Activated CD4-positive, alpha-beta T cell treated with anti-CD3 and anti-CD28 coated beads for 48 hours (primary cell): ENCODE measurements at regions not wholly inside any gene's neighbourhood (a gene's known extent, or its start where the extent isn't known, plus 50 kb on each side); places are given as distances from the start of the nearest gene placed in this dataset.

Source experiments
- DNase-seq: peaks from one replicate; pipeline ENCODE4 v3.0.0-alpha.2; 2020

DNA sequence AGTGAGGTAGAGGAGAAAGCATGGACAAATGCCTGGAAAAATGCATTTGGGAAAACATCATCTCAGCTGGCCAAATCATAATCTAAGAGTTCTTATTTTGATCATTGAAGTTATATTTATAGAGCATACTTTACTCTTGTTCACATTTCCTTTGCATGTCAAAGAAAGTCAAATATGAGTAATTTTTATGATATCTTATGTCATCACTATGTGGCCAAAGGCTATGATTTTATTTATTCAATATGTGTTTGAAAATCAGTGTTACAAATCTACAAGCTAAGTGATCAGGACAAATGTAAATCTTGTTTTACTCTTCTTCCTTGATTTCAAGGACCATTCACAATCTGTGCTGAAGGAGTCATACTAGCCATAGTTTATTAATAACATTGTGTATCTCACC lies 237.2 kb upstream of the DPH6 start:
- no peak for DNase-seq

DNA sequence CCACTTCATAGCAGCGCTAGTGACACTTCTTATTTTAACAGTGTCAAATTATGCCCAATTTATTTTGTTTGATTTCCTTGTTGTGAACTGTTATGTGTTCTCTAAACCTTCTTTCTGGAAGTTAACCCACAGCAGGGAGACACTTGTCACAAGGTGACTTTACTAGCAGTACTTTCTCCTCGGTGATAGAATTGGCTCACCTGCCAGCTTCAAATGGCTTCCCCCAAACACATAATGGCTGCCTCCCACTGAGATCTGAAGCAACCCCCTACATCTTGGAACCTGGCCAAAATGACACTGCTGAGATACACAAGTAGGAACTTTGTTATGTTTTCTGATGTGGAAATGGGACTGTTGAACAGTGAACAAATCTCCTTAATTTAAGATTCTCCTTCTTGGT lies 238.8 kb upstream of the DPH6 start:
- no peak for DNase-seq

DNA sequence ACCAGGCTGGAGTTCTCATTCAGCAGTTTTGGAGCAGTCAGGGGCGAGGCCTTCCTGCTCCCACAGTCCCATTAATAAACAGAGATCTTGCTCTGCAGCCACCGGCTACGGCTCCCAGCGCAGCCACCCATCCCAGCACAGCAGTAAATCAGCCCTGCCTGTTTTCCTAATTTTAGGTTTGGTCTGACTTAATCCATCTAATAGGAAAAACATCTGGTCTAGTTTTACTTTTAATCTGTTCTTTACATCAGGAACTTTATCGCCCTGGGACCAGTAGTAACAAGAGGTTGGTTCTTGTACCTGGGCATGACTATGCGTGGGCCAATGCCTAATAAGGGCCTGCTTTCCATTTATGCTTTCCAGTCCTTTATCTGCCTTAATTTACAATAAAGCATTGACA lies 264.0 kb upstream of the DPH6 start:
- DNase-seq = no peak

DNA sequence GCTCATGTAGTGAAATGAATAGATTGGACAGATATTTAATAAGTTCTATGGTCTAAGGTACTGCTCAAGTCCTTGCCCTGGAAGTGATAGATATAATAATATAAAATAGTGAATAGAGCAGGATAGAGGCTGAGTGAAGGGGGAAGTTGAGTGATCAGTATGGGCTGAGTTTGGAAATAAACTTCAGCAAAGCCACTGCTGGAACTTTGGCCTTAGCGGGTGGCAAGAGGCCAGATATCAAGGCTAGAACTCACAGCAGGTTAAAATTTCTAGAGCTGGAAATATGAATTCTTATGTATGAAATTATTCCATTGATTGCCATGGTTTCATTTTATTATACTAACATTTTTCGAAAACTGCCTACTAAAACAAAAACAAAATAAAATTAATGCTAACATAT lies 267.6 kb upstream of the DPH6 start:
- no peak for DNase-seq

DNA sequence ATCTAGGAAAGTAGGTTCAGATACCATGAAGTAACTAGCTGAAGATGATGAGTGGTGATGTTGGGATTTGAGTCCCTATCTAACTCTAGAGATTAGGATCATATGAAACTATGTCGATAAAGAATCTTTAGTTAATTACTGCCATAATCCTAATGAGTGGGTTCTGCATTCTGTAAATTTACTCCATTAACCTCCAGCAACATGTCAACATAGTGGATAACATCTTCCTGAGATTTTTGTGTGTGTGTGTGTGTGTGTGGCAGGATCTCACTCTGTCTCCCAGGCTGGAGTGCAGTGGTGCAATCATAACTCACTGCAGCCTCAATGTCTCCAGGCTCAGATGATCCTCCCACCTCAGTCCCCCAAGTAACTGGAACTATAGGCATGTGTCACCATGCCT lies 272.9 kb upstream of the DPH6 start:
- no peak for DNase-seq

DNA sequence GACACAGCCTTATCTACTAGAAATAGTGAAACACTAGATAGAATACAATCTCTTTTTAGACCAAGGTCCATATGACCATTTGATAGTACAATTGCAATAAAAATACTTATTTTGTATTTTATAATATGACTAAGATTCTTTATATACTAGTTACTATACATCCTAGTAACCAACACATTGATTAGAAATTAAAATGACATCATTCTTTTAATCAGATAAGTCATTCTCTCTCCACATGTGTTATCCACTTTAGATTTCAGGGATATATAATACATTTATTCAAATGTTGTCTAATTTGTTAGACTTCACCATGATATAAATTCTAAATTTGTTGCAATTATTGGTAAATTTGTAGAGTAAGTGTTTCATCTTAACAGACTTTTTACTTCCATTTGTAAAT lies 276.2 kb upstream of the DPH6 start:
- no peak for DNase-seq

DNA sequence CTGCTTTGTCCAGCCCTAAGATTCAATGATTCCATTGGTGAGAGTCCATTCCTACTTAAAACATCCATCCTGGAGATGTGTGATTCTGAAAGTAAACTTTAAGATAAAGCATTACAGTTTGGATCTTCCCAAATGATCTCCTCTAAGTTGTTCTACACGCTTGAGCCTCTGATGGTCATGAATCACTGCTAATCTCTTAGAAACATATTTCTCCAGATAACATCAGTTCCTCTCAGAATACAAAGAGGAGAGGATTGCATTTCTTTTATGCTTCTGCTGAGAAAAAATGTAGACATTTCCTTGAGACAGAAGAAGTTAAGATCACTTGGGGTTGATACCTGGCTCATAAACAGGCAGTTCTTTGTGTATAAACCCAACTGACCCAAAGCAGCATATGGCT lies 281.2 kb upstream of the DPH6 start:
- no peak for DNase-seq

DNA sequence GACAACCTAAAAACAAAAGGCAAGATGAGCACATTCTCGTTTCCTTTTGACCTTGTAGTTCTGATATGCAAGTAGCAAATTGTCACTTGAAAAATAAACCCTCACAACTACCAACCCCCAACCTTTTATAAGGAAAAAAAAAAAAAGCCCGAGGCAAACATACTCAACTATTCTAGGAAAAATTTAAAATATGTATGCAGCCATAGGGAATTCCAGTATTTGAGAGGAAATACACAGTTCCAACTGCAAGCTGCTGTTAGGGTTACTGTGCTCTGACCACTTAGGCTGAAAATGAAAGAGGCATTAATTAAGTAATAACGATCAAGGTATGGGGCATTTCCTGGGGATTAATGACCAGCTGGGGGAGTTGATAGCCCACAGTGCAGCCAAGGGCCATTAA lies 281.9 kb upstream of the DPH6 start:
- DNase-seq = no peak

DNA sequence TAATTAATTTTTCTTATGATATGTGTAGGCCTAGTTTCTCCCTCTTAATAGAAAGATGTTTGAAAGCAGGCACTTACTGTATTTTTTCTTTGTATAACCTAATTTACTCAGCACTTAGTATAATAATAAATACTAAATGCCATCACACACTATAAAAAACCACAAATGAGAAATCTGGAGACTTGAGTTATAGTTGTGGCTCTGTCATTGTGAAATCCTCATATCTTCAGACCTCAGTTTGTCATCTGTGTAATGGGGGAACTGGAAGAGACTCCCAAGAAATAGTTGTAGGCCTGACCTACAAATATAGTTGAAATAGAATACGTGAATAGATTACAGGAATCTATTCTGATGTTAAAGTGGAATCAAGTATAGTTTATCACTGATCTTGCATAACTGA lies 287.6 kb upstream of the DPH6 start:
- DNase-seq = no peak

DNA sequence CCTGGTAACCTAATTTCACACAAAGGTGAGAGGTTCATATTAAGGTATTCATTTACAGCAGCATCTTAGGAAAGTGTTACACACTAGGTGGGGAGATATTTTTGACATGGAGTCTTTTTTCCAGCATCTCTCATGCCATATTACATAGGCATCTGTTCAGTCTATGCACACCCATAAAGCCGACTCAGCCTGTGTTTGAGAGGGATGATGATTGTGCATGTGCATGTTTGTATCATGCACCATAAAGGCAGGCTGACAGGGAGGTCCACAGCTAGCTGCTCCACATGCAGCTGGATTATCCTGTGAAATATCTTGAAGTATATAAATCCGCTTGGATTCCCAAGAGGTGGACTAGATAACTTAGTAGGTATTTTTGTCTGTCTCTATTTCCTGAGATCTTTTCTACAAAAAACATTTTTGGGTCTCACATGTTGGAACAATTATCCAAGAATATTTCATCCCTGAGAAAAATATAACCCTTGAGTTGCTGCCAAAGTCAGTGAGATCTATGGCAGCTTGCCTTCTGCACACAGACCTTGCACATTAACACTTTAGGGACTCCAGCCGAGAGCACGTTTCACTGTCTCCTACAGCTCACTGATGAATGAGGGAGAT lies 288.4 kb upstream of the DPH6 start:
- DNase-seq = no peak

DNA sequence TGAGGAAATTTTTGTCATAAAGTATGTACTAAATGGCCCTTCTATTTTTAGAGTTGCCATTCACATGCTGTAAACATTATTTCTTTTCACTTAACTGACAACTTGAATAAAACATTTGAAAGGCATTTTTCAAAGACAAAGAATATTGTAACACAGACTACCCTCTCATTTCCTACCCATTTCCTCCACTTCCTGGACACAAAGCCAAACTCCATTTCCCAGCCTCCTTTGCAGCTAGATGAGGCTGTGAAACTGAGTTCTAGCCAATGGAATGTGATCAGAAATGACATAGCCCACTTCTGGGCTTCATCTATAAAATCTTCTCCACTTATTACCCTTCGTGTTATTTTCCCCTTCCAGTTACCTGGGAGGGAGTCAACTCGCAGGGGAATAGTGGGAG lies 288.9 kb upstream of the DPH6 start:
- DNase-seq = no peak

DNA sequence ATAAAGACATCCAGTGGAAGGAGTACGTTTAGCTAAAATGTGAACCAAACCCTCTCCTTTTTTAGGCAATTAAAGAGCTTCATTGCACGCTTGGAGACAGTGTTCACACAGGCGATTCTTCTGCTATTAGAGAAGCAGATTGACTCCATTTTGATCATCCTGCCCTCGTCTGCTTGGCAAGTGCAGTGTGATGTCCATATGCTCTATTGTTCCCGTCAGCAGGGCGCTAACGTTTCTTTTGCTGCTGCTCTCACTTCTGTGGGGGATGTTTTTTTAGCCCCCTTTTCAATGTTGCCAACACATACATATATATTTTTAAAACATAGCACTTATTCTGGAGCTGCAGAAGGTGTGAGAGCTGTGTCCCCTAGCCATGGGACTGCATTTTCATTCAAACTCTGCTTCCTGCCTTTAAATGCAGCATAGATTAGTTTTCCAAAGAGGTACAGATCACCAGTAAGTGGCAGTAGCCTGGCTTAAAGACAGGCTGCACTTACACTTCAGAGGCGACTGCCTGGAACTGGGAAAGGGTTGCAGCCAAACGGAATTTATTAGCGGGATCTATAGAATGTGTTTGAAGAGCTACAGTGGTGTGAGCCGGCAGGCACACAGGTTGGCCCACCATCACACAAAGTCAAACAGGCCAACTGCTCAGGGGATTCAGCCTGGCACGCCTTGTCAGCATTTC lies 292.6 kb upstream of the DPH6 start:
- no peak for DNase-seq

DNA sequence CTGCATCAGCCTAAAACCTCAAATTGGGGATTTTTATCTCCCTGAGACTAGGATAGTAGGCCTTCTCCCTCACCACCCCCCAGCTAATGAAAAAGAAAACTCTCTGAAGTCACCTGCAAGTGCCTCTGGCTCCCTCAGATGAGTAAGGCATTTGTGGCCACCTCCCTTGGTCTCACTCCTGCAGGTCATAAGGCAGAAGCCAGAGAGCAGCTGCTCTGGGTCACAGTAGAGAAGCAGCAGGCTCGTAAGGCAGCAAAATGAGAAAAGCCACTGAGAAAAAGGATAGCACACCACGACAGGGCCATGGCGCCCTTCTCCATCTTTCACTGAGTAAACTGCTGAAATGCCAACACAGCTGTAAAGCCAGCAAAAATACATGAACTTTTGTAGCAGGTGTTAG lies 296.7 kb upstream of the DPH6 start:
- DNase-seq = no peak

DNA sequence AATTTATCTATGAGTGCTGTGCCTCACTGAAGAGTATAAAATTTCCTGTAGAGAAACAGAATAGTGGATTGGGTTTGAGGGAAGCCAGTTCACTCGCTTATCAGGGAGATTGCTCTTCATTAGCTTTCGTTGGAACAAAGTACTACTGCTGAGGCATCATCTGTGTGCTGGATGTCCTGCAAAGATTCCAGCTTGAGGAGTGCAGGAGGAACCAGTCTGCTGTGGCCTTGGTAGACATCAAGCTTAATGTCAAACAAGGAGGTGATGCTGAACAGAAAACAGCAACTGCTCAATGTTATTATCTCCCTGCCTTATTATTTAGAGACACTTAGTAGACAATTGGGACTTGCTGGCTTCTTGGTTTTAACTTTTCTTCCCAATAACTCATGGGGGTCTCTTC lies 297.5 kb upstream of the DPH6 start:
- no peak for DNase-seq

DNA sequence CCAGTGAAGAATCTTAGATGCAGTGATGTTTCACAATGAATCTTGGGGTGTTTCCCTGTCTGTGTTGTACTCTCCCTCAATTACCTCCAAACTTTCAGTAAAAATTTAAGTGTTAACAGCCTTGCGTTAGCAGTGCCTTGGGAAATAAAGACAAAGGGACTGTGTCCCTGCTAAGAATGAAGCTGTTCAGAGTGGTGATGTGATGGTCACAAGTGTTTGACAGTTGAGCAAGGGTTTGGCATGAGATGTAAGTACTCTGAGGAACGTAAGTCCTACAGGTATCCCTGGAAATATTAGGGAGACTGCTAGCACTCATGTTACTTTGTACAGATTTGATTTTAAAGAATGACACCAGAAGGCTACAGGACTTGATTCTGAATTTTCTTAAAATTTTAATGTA lies 304.3 kb upstream of the DPH6 start:
- DNase-seq = no peak

DNA sequence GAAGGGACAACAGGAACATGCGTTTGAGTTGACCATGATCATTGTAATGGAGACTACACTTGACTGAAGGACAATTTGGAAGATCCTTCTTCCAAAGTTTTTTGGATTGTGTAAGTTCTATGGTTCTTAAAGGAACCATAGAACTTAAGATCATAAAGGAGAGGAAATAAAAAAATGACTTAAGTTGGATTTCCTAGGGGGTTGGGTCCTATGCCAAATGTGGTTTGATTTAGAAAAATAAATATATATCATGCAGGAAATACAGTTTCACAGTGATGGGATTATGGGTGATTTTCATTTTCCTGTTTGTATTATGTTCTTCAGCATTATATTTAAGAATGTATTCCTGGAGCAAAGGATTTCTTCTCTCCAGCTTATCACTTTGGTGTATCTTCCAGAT lies 305.5 kb upstream of the DPH6 start:
- no peak for DNase-seq

DNA sequence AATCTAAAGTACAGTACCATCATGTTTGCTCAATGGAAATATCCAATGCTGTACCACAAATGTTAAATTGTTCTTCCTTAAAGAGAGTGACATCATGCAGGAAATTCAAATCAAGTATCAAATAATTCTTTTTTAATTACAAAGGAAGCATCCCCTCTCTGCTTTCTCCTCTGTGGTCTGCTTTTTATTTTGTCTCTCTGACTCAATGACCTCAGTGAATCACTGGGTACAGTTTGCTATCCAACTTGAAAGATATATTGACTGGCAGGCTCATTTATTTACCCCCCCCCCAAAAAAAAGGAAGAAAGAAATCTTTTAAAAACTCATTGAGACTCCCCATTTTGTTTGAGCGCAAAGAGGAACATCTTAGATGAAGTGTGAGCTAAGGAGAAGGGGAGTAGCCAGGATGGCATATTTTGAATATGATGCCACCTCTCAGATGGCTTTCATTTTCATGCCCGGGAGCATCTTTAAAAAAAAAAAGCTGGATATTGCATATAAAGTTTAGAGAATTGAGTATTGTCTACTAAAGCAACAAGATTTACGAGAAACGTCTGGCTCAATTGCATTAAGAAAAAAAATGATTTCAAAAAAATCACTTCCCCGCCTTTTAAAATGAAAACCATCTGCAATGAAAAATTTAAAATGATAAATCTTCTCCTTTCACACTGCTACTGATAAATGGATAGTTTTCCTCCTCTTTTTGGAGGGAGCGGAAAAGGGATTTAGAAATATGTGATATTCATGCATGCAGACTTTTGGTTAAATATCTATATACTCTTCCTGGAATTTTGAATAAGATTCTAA lies 307.1 kb upstream of the DPH6 start:
- no peak for DNase-seq

DNA sequence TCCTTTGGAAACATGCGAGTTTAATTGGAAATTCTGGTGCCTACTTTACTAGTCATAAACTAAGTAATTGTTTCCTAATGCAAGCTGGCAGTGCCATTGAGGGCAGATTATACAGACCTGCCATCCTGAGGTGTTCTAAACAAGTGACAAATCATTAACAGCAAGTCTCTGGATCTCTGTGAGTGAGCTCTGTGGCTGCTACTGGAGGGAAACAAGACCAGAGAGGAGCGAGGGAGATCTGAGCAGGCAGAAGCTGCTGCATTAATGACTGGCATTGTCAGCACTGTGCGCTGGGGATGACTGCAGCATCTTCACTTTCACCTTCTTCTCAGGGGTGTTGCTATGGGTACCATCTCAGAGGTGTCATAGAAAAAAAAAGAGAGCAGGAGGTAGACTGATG lies 308.4 kb upstream of the DPH6 start:
- DNase-seq = no peak

DNA sequence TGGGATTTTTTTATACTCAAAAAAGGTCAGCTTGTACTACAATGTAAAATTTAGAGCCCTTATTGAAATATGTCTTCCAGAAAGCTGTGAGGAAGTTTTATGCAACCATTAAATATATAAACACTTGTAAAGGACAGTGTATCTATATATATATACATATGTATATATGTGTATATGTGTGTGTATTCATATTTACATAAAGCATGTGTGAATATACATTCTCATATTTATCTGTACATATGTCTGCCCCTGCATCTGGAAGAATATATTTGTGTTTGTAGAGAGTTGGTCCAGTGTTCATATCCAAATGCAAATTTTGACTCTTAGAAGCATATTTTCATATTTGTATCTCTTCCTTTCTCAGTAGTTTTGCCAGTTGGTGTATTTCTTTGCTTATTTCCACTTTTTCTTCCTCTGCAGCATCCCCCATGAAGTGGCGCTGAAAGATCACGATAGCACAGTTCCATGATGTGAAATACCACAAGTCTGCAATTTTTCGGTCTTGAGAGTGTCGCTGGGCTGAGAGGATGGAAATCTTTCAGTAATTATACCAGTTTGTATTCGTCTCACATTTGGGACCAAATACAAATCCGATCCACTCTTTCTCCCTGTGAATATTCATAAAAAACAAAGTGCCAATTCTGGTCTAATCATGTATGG lies 311.7 kb upstream of the DPH6 start:
- DNase-seq = no peak

DNA sequence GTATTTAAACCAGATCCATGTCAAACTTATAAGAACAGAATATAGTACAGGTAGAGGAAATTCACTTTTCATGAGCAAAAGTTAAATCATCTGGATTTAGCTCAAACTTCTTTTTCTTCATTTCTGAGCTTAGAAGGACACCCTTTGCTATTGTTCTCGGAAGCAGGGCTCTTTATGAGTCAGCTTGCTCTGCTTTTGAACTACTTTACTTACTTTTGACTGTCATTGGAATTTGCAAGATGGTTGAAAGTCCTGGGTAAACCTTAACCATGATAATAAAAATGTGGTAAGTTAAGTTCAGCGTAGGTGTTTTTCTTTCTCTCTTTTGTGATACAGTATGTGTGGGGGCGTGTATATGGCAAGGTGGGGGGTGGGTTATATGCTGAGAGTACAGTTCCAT lies 312.7 kb upstream of the DPH6 start:
- no peak for DNase-seq

DNA sequence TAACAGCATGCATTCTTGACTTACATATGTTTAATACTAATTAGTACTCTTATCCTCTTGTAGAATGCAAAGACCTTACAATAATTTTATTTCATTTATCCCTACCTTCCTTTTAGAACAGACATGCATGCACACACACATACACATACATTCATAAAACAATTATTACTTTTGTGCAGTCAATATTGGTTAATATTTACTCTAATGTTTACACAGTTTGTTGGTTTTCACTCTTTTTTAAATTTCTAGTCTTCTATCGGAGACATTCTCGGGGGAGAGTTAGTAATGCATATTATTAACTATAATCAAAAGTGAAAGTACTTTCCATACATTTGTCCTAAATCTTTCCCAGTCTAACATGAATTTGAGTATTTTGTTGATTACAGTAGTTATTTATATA lies 317.7 kb upstream of the DPH6 start:
- DNase-seq = no peak

DNA sequence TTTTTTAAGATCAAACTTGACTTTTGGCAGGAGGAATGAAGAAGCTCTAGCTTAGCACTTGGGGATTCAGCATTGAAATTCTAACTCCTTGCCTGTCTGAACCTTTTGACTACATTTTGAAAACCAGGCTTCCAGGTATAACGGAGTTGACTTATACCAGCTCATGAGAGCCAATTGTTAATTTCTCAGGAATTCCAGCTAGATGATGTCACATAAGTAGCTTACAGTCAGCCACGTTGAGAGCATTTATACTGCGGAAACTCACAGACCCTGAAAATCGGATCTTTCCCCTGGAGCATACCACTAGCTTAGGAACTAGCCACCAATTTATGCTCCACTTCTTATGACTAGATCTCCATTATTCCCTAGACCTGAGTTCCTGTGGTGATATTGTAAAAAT lies 321.4 kb upstream of the DPH6 start:
- no peak for DNase-seq

DNA sequence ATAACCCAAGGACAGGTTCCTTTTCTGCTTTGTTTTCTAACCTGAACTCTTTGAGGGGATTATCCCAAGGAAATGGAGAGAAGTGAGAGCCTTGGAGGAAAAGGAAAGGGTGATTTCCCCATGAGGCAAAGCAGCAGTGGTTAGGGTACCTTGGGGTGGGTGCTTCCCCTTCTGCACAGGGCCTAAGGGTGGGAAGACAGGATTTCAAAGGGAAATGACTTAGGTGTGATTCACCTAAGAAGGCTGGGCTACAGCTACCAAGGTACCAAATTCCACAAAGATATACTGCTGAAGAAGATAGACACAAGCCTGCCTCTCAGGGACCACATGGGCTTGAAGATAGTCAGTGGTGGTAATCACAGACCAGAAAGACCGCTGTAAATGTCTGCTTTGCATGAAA lies 325.3 kb upstream of the DPH6 start:
- DNase-seq = no peak

DNA sequence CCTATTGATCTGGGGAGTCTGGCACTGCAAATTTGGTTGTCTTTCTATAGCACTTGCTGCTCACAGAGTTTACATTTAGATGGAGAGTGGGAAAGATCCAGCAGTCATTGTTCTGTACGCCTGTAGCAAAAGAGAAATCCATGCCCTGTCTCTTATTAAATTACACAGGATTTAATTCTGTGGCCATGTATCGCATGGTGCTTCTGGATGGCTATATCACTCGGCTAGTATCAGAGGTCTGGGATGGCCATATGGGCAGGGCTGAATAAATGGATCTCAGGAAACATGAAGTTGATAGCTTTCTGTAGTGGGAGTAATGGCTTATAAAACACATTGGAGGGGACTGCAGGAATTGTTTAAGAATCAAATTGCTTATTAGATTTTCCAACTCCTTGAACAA lies 325.8 kb upstream of the DPH6 start:
- no peak for DNase-seq
